Memory B cell (primary cell): ENCODE measurements at regions not wholly inside any gene's neighbourhood (a gene's known extent, or its start where the extent isn't known, plus 50 kb on each side); places are given as distances from the start of the nearest gene placed in this dataset.
"Not testable (repeated sequence)": the region's sequence is repeated elsewhere in the genome, so short reads cannot be mapped to it uniquely, and the experiment has no call there.

ENCODE experiments used
- ATAC-seq: fragments of 150-1000 bp; cut with Tn5 transposase; 2 replicates; pipeline ENCODE4 v1.10.0; 2021; ENCODE audit warnings: low read depth, mild to moderate bottlenecking, moderate library complexity
- DNase-seq, 2 donors: peaks; one replicate each; pipeline ENCODE4 v3.0.0; 2022; ENCODE audit warnings: low spot score in 2 of 2
- H3K27ac Mint-ChIP-seq: one replicate; pipeline ENCODE4 v1.8.0; 2022; ENCODE audit warnings: mild to moderate bottlenecking, moderate library complexity, mixed read lengths
- H3K27me3 Mint-ChIP-seq: one replicate; pipeline ENCODE4 v1.8.0; 2022; ENCODE audit warnings: mixed read lengths
- H3K36me3 Mint-ChIP-seq: one replicate; pipeline ENCODE4 v1.8.0; 2022; ENCODE audit warnings: mild to moderate bottlenecking, mixed read lengths
- H3K4me1 Mint-ChIP-seq: one replicate; pipeline ENCODE4 v1.8.0; 2022; ENCODE audit warnings: mixed read lengths
- H3K4me3 Mint-ChIP-seq: one replicate; pipeline ENCODE4 v1.8.0; 2022; ENCODE audit warnings: mild to moderate bottlenecking, moderate library complexity, mixed read lengths
- H3K9me3 Mint-ChIP-seq: one replicate; pipeline ENCODE4 v1.8.0; 2022; ENCODE audit warnings: mixed read lengths

DNA sequence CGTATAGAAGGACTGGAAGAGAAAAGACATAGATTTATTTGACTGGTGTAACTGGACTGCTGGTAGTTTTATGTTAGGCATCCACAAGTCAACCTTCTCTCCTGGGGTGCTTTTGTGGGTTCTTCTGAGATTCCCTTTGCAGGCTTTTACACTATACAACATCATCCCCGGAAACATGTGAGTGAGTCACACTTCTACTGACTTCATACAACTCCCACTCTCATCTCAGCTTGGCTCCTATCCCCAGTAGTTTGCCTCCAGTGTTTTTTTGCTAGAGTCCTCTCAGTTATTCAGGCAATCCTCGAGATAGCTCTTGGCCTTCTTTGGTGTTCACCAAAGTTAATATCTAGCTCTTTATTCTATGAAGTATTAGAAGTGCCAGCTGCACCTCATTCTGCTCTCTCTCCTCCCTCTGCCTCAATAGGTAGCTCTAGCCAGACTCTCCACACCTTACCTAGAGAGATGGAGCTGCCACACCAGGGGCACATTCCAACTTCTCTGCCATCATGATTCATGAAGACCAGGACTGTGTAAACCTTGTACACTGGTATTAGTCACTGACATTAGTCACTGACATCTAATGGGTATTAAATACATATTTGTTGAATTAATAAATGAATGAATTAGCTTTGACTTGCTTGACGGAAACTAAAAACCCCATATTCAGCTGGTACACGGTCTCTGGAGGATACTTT, 281.9 kb downstream of the PPP1R3A start:
- H3K9me3 Mint-ChIP-seq = no peaks in the 10 kb centered on the region
- no peaks in the 10 kb centered on the region for H3K4me1 Mint-ChIP-seq
- H3K4me3 Mint-ChIP-seq = no peak overlapping the region
- no peak for DNase-seq
- no peak for ATAC-seq
- no peaks in the 10 kb centered on the region for H3K36me3 Mint-ChIP-seq
- no peaks in the 10 kb centered on the region for H3K27me3 Mint-ChIP-seq
- no peak overlapping the region for H3K27ac Mint-ChIP-seq

DNA sequence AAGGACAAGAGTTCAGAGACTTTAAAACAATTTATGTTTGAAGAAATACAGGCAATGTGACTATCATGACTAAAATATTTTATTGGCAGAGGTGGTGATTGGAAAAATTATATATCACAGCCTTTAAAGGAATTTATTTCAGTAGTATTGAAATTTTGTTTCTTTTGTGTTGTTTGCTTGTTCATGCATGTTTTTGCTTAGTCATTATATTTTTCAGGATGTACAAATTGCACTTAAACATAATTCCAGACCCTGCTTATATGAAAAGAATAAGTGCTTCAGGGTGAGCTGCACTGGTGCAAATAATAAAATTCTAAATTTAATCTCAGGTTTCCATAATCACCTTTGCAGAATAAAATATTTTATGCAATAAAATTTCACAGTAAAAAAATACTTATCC, 283.3 kb downstream of the PPP1R3A start:
- H3K27me3 Mint-ChIP-seq = no peaks in the 10 kb centered on the region
- H3K4me3 Mint-ChIP-seq = no peak overlapping the region
- no peak for DNase-seq
- no peaks in the 10 kb centered on the region for H3K4me1 Mint-ChIP-seq
- H3K36me3 Mint-ChIP-seq = no peaks in the 10 kb centered on the region
- H3K27ac Mint-ChIP-seq = no peak overlapping the region
- no peak for ATAC-seq
- H3K9me3 Mint-ChIP-seq = no peaks in the 10 kb centered on the region

GRCh38 chr7:113633073-113633472, 285.7 kb downstream of the PPP1R3A start:
- ATAC-seq = no peak
- Mint-ChIP-seq H3K4me1 (no peaks in the 10 kb centered on the region), H3K27ac (no peak overlapping the region), H3K4me3 (no peak overlapping the region), H3K27me3 (no peaks in the 10 kb centered on the region), H3K36me3 (no peaks in the 10 kb centered on the region), H3K9me3 (no peaks in the 10 kb centered on the region)
- DNase-seq = no peak

- no peak for ATAC-seq
- DNase-seq = no peak
- H3K36me3 Mint-ChIP-seq = no peaks in the 10 kb centered on the region
- no peak overlapping the region for H3K27ac Mint-ChIP-seq
- no peaks in the 10 kb centered on the region for H3K4me1 Mint-ChIP-seq
- no peaks in the 10 kb centered on the region for H3K9me3 Mint-ChIP-seq
- no peaks in the 10 kb centered on the region for H3K27me3 Mint-ChIP-seq
- H3K4me3 Mint-ChIP-seq = no peak overlapping the region
Observed at GRCh38 chr7:113628948-113629847, 289.6 kb downstream of the PPP1R3A start.

GRCh38 chr7:113625494-113626102, 293.2 kb downstream of the PPP1R3A start:
- Mint-ChIP-seq H3K27me3 (no peaks in the 10 kb centered on the region), H3K27ac (no peak overlapping the region), H3K9me3 (peaks cover 6% of the 10 kb centered on the region), H3K36me3 (no peaks in the 10 kb centered on the region), H3K4me1 (no peaks in the 10 kb centered on the region), H3K4me3 (no peak overlapping the region)
- no peak for DNase-seq
- ATAC-seq = no peak

- H3K27ac Mint-ChIP-seq = no peak overlapping the region
- ATAC-seq (no peak), DNase-seq (no peak)
- H3K27me3 Mint-ChIP-seq = no peaks in the 10 kb centered on the region
- H3K9me3 Mint-ChIP-seq = peaks cover 9% of the 10 kb centered on the region
- H3K4me3 Mint-ChIP-seq = no peak overlapping the region
- no peaks in the 10 kb centered on the region for H3K4me1 Mint-ChIP-seq
- no peaks in the 10 kb centered on the region for H3K36me3 Mint-ChIP-seq
Observed at GRCh38 chr7:113622796-113623195, 296.0 kb downstream of the PPP1R3A start.

DNA sequence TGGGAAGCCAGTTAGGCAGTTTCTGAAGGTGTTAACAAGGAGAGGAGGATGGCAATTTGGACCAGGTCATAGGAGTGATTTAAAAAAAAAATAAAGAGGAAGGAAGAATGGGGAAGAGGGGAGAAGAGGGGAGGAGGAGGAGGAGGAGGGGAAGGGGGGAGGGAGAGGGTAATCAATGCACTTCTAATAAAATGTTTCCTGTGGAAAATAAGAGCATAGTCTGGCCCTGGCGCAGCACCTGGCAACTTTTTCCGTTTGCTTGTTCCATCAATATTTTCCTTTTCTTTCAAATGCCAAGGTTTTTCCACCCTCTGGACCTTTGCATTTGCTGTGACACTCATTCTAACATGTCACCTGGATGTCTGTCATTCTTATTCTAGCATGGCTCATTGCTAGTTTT, 308.2 kb downstream of the PPP1R3A start:
- no peak overlapping the region for H3K27ac Mint-ChIP-seq
- no peak overlapping the region for H3K4me3 Mint-ChIP-seq
- no peak for DNase-seq
- no peaks in the 10 kb centered on the region for H3K27me3 Mint-ChIP-seq
- H3K9me3 Mint-ChIP-seq = peaks cover 2% of the 10 kb centered on the region
- no peaks in the 10 kb centered on the region for H3K36me3 Mint-ChIP-seq
- no peak for ATAC-seq
- H3K4me1 Mint-ChIP-seq = no peaks in the 10 kb centered on the region

- peaks cover 5% of the 10 kb centered on the region for H3K9me3 Mint-ChIP-seq
- DNase-seq (no peak), ATAC-seq (no peak)
- H3K27me3 Mint-ChIP-seq = no peaks in the 10 kb centered on the region
- no peaks in the 10 kb centered on the region for H3K36me3 Mint-ChIP-seq
- no peak overlapping the region for H3K27ac Mint-ChIP-seq
- H3K4me1 Mint-ChIP-seq = no peaks in the 10 kb centered on the region
- H3K4me3 Mint-ChIP-seq = no peak overlapping the region
Observed at GRCh38 chr7:113608782-113609181, 310.0 kb downstream of the PPP1R3A start.

DNA sequence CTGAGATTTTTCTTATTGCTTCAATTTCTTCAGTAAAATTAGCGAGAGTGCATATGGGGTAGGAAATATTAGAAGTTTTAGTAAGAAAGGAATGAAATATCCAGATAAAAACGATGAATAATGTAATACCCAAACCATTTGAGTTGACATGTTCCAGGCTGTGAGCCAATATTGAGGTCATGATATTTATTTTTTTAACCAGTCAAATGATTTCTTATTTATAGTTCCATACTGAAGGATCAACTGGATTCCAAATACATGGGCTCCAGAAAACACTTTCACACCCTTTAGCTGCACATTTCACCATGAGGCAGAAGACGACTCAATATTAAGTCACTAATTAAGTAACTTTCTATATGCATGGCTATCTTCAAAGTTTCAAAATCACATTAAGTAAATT, 312.5 kb downstream of the PPP1R3A start:
- Mint-ChIP-seq H3K9me3 (peaks cover 5% of the 10 kb centered on the region), H3K27me3 (no peaks in the 10 kb centered on the region), H3K36me3 (no peaks in the 10 kb centered on the region), H3K27ac (no peak overlapping the region), H3K4me1 (no peaks in the 10 kb centered on the region), H3K4me3 (no peak overlapping the region)
- DNase-seq (no peak), ATAC-seq (no peak)

DNA sequence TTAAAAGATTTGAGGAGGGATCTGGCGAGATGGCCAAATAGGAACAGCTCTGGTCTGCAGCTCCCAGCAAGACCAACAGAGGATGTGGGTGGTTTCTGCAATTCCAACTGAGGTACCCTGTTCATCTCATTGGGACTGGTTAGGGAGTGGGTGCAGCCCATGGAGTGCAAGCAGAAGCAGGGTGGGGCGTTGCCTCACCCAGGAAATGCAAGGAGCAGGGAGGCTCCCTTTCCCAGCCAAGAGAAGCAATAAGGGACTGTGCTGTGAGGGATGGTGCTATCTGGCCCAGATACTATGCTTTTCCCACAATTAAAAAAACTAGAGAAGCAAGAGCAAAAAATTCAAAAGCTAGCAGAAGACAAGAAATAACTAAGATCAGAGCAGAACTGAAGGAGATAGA, 318.4 kb downstream of the PPP1R3A start:
- not testable (repeated sequence) for H3K9me3 Mint-ChIP-seq, H3K36me3 Mint-ChIP-seq, H3K4me3 Mint-ChIP-seq, ATAC-seq, H3K4me1 Mint-ChIP-seq, H3K27ac Mint-ChIP-seq, DNase-seq, H3K27me3 Mint-ChIP-seq

DNA sequence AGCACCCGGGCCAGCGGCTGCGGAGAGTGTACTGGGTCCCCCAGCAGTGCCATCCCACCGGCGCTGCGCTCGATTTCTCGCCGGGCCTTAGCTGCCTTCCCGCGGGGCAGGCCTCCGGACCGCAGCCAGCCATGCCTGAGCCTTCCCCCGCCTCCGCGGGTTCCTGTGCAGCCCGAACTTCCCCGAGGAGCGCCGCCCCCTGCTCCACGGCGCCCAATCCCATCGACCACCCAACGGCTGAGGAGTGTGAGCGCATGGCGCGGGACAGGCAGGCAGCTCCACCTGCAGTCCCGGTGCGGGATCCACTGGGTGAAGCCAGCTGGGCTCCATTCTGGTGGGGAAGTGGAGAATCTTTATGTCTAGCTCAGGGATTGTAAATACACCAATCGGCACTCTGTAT, 325.4 kb downstream of the PPP1R3A start:
- ATAC-seq, H3K27ac Mint-ChIP-seq, H3K9me3 Mint-ChIP-seq, H3K36me3 Mint-ChIP-seq, DNase-seq, H3K27me3 Mint-ChIP-seq, H3K4me3 Mint-ChIP-seq, H3K4me1 Mint-ChIP-seq: not testable (repeated sequence)

DNA sequence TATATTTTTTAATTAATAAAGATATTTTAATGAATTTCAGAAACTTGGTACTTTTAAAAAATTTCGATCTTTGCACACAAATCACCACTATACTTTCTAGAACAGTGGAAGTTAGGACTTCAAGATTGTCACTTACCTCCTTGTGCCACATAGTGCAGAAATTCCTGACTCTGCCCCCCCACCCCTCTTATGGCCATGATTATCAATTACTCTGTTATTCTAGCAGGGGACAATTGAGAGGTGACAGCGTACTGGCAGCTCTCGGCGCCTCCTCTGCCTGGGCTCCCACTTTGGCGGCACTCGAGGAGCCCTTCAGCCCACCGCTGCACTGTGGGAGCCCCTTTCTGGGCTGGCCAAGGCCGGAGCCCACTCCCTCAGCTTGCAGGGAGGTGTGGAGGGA, 325.9 kb downstream of the PPP1R3A start:
- H3K4me1 Mint-ChIP-seq, H3K4me3 Mint-ChIP-seq, H3K9me3 Mint-ChIP-seq, H3K27ac Mint-ChIP-seq, H3K27me3 Mint-ChIP-seq, DNase-seq, H3K36me3 Mint-ChIP-seq, ATAC-seq: not testable (repeated sequence)

GRCh38 chr7:113582471-113582870, 336.3 kb downstream of the PPP1R3A start:
- DNase-seq = no peak
- no peaks in the 10 kb centered on the region for H3K4me1 Mint-ChIP-seq
- no peak for ATAC-seq
- no peaks in the 10 kb centered on the region for H3K27me3 Mint-ChIP-seq
- H3K4me3 Mint-ChIP-seq = no peak overlapping the region
- no peak overlapping the region for H3K27ac Mint-ChIP-seq
- H3K9me3 Mint-ChIP-seq = no peaks in the 10 kb centered on the region
- H3K36me3 Mint-ChIP-seq = no peaks in the 10 kb centered on the region

- not testable (repeated sequence) for H3K4me3 Mint-ChIP-seq, H3K27ac Mint-ChIP-seq, H3K4me1 Mint-ChIP-seq, H3K36me3 Mint-ChIP-seq, H3K27me3 Mint-ChIP-seq, ATAC-seq, H3K9me3 Mint-ChIP-seq, DNase-seq
Observed at GRCh38 chr7:113563257-113563656, 355.6 kb downstream of the PPP1R3A start.
